Kidney epithelial cell (primary cell): ENCODE measurements at regions not wholly inside any gene's neighbourhood (a gene's known extent, or its start where the extent isn't known, plus 50 kb on each side); places are given as distances from the start of the nearest gene placed in this dataset.

Experiments used
- DNase-seq: peaks from one replicate; pipeline ENCODE4 v3.0.0-alpha.2; 2010; ENCODE audit warnings: low read depth
- H3K27me3 ChIP-seq: 2 replicates; pipeline ENCODE4 v1.6.0; 2011; ENCODE audit warnings: low read length; ENCODE audit not compliant: control insufficient read depth, insufficient read depth
- H3K36me3 ChIP-seq: 2 replicates; pipeline ENCODE4 v1.5.1; 2011; ENCODE audit warnings: low read length; ENCODE audit not compliant: control insufficient read depth, insufficient read depth
- H3K4me3 ChIP-seq: 2 replicates; pipeline ENCODE4 v1.5.1; 2011; ENCODE audit warnings: low read depth, mild to moderate bottlenecking, control low read depth, low read length
- CTCF ChIP-seq: IDR thresholded peaks from 2 replicates; pipeline ENCODE4 v1.5.1; 2011; ENCODE audit warnings: mild to moderate bottlenecking, moderate library complexity, low read length, control low read depth, inconsistent platforms; ENCODE audit not compliant: insufficient read depth, poor library complexity, severe bottlenecking

- no peak for TF ChIP-seq CTCF
- no peak for DNase-seq
- Histone ChIP-seq H3K27me3 (no peaks in the 10 kb centered on the region), H3K4me3 (no peak overlapping the region), H3K36me3 (no peaks in the 10 kb centered on the region)
These were observed 215.7 kb downstream of the MREG start for GRCh38 chr2:215797676-215798075.

- no peak for TF ChIP-seq CTCF
- no peaks in the 10 kb centered on the region for H3K27me3 ChIP-seq
- H3K4me3 ChIP-seq: no peak overlapping the region
- DNase-seq: no peak
- no peaks in the 10 kb centered on the region for H3K36me3 ChIP-seq
These were observed 217.1 kb downstream of the MREG start for GRCh38 chr2:215796140-215796855.

GRCh38 chr2:215794829-215795546 is 218.4 kb downstream of the MREG start:
- DNase-seq: no peak
- no peak overlapping the region for H3K4me3 ChIP-seq
- H3K36me3 ChIP-seq: no peaks in the 10 kb centered on the region
- H3K27me3 ChIP-seq: no peaks in the 10 kb centered on the region
- peak; percentile 14 for TF ChIP-seq CTCF

GRCh38 chr2:215793747-215794595 is 219.4 kb downstream of the MREG start:
- no peaks in the 10 kb centered on the region for H3K27me3 ChIP-seq
- H3K36me3 ChIP-seq: no peaks in the 10 kb centered on the region
- H3K4me3 ChIP-seq: no peak overlapping the region
- peak; percentile 88 for DNase-seq
- TF ChIP-seq CTCF: no peak

- Histone ChIP-seq H3K4me3 (no peak overlapping the region), H3K36me3 (no peaks in the 10 kb centered on the region), H3K27me3 (no peaks in the 10 kb centered on the region)
- DNase-seq: no peak
- no peak for TF ChIP-seq CTCF
These were observed 221.8 kb downstream of the MREG start for GRCh38 chr2:215791481-215791937.
